HG02571 (cell line): ENCODE measurements at regions not wholly inside any gene's neighbourhood (a gene's known extent, or its start where the extent isn't known, plus 50 kb on each side); places are given as distances from the start of the nearest gene placed in this dataset.

Experiments used
- ATAC-seq: cut with Tn5 transposase; IDR thresholded peaks from one replicate; pipeline ENCODE4 v1.9.1; 2021; ENCODE audit warnings: mild to moderate bottlenecking, moderate library complexity; ENCODE audit not compliant: unreplicated experiment

- no peak for ATAC-seq
These were observed 54.5 kb upstream of the PLXNA2 start for GRCh38 chr1:208298593-208299269.

DNA sequence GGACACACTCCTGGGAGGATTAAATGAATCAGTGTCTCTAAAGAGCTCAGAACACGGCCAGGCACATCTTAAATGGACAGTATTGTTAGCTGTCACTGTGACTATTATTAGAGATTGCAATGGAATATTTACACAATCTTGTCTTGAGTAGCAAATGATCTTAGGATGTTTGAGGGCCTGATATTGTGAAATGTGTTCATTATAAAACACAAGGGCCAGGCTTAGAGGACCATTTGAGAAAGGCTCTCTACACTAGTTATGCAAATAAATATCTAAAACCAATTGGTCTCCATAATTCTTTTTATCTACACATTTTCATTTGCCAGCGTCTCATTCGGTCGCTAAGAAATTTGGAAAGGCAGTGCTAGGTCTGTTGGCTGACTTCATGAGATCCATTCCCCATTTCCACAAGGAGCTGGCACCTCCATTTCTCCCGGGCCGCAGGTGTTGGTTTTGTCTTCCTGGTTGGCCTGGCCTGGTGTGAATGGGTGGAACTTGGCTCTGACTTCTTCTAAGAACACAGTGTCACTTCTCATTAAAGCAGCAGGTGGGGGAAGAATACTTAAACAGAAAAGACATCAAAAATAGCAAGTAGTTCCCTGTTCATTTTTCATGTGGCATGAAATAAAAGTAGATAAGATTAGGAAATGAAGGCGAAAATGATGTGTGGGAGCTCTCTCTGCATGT lies 56.0 kb upstream of the PLXNA2 start:
- no peak for ATAC-seq

- no peak for ATAC-seq
These were observed 58.6 kb upstream of the PLXNA2 start for GRCh38 chr1:208302699-208303238.

- ATAC-seq: no peak
These were observed 59.8 kb upstream of the PLXNA2 start for GRCh38 chr1:208303743-208304712.

- no peak for ATAC-seq
These were observed 64.0 kb upstream of the PLXNA2 start for GRCh38 chr1:208308221-208308620.

GRCh38 chr1:208309771-208310170 lies 65.6 kb upstream of the PLXNA2 start:
- no peak for ATAC-seq

GRCh38 chr1:208312706-208313105 lies 68.5 kb upstream of the PLXNA2 start:
- ATAC-seq: no peak

DNA sequence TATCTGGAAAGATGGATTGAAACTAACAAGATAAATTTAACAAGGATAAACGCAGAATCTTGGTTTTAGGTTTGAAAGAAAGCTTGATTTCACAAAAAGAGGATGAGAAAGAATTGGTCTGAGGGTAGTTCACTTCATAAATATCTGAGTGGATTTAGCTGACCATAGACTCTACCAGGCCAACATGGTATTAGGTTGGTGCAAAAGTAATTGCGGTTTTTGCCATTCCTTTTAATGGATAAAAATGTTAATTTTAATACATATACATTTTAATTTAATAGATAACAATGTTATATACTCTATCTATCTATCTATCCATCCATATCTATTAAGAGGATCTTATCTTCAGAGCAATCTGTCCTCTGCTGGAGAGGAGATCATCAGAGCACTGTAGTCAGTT lies 70.2 kb upstream of the PLXNA2 start:
- no peak for ATAC-seq

DNA sequence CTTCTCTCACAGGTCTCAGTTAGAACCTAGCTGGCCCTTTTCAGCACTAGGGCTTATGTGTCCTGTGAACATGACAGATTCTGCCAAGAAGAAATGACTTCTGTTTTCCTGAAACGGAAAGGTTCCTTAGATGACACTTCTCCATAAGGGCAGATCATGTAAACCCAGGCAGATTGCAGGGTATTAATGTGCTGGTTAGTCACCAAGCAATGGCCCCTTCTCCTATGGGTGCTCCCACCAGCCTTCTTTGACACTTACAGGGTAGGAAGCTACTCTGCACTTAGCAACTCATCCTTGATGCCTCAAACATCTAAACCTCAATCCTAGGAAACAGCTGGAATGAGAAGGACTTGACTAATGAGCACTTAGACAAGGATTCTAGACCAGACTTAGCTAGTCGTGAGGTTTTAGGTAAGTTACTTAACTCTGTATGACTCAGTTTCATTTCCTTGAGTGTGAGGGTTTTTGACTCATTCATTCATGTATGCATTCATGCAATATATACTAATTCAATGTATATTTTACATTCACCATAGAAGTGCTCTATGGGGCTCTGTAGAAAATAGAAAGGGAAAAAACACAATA lies 74.1 kb upstream of the PLXNA2 start:
- no peak for ATAC-seq

- ATAC-seq: no peak
These were observed 79.8 kb upstream of the PLXNA2 start for GRCh38 chr1:208324005-208324404.

GRCh38 chr1:208326033-208326432 lies 81.8 kb upstream of the PLXNA2 start:
- ATAC-seq: no peak

GRCh38 chr1:208329300-208329699 lies 85.1 kb upstream of the PLXNA2 start:
- ATAC-seq: no peak

GRCh38 chr1:208332036-208332773 lies 88.0 kb upstream of the PLXNA2 start:
- no peak for ATAC-seq

DNA sequence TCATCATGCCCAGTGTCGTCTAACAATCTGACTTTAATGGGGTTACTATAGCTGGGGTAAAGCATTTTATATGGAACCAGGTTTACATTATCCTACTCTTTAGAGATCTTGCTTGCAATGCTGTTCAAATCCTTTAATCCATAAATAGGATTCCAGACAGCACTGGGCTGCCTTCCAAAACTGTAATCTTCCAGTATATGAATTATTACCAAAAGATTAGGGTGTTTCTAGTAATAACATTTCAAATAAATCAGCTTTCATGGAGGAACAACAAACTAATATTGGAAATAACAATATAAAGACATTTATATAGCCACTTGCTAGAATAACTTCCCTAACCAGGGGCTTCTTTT lies 88.6 kb upstream of the PLXNA2 start:
- ATAC-seq: no peak

DNA sequence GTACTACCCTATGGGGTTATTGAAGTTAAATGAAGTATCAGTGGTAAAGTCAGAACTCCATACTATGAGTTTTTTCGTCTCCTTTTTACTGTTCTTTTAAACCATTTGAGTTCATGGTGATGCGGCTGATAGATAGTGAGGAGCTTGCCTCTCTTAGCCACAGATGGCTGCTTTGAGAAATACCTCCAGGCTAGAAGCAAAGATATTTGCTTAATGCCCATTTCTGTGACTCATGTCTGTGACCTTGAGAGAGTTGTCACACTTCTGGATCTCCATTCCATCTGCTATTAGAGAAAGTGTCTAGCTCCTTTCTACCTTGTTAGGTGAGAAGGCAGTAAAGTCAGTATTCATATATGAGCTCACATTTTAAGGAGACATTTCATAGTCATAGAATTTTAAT lies 89.5 kb upstream of the PLXNA2 start:
- no peak for ATAC-seq

- ATAC-seq: no peak
These were observed 91.4 kb upstream of the PLXNA2 start for GRCh38 chr1:208335371-208336136.

DNA sequence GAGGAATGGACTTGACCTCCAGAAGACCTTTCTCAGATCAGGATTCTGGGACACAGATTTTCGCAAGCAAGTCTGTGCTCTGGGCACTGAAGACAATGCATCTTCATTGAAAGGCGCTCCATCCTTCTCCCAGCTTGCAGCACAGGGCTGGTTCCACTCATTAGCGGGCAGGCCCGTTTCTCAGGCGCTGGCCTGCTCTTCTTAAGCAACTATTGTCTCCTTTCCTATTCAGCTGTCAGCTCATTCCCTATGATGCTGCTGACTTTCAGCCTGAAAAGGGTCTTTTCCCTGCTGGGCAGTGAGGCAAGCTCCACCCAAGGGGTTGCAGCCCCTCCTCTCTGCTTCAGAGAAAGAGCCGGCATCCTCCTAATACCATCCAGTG lies 91.9 kb upstream of the PLXNA2 start:
- no peak for ATAC-seq

DNA sequence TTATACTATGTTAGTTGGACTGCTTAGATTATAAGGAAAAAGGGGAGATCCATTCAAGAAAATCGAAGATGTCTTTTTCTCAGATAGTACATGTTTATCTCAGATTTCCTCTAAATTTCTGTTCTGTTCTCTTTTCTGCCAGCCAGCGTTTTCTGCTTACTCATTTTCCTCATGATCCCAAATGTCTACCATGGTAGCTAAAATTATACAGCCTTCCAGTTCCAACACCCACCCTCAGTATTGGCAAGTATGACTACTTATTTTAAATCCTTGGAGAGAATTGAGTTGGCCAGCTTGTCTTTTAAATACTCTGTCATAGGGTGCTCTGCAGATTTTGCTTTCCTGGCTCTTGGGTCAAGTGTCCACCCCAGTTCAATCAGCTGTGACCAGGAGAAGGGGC lies 95.7 kb upstream of the PLXNA2 start:
- ATAC-seq: no peak

- no peak for ATAC-seq
These were observed 99.0 kb upstream of the PLXNA2 start for GRCh38 chr1:208343226-208343625.
